ENCODE measurements at regions not wholly inside any gene's neighbourhood (a gene's known extent, or its start where the extent isn't known, plus 50 kb on each side); places are given as distances from the start of the nearest gene placed in this dataset.

DNA sequence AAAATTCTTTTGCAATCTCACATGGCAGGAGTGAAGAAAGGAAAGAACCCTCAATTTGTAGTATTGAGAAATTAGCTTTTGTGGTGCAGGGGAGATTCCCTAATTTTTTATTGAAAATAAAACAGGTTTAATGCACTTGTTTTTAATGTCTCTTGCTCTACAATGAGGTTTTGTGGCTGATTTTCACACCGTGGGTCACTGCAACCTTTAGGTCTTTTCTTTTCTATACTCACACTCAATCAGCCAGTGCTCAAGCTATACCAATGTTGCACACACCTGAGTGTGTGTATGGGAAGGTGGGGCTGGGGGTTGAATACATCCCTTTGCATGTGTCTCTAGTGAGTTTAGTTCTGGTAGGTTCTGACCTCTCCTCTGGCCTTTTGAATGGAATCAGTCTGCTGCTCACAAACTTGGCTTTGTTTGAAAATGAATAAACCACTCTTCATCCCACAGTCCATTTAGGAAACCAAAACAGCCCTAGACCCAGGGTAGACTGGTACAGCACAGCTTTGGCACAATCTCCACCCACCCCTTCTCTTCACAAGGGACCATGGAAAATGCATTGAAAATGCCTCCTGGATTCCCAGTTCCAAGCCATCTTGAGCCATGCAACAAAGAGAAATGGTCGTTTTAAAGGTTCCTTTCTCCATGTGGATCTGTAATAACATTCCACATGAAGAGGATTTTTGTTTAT lies 411.5 kb downstream of the SFMBT2 start:
- TF ChIP-seq ZFX (IDR thresholded peaks at IDR 0.05; ENCODE audit: borderline replicate concordance): no peak
- TF ChIP-seq, protein P1, sequence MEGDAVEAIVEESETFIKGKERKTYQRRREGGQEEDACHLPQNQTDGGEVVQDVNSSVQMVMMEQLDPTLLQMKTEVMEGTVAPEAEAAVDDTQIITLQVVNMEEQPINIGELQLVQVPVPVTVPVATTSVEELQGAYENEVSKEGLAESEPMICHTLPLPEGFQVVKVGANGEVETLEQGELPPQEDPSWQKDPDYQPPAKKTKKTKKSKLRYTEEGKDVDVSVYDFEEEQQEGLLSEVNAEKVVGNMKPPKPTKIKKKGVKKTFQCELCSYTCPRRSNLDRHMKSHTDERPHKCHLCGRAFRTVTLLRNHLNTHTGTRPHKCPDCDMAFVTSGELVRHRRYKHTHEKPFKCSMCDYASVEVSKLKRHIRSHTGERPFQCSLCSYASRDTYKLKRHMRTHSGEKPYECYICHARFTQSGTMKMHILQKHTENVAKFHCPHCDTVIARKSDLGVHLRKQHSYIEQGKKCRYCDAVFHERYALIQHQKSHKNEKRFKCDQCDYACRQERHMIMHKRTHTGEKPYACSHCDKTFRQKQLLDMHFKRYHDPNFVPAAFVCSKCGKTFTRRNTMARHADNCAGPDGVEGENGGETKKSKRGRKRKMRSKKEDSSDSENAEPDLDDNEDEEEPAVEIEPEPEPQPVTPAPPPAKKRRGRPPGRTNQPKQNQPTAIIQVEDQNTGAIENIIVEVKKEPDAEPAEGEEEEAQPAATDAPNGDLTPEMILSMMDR (IDR thresholded peaks at IDR 0.05): no peak
